ENCODE measurements at regions not wholly inside any gene's neighbourhood (a gene's known extent, or its start where the extent isn't known, plus 50 kb on each side); places are given as distances from the start of the nearest gene placed in this dataset.

DNA sequence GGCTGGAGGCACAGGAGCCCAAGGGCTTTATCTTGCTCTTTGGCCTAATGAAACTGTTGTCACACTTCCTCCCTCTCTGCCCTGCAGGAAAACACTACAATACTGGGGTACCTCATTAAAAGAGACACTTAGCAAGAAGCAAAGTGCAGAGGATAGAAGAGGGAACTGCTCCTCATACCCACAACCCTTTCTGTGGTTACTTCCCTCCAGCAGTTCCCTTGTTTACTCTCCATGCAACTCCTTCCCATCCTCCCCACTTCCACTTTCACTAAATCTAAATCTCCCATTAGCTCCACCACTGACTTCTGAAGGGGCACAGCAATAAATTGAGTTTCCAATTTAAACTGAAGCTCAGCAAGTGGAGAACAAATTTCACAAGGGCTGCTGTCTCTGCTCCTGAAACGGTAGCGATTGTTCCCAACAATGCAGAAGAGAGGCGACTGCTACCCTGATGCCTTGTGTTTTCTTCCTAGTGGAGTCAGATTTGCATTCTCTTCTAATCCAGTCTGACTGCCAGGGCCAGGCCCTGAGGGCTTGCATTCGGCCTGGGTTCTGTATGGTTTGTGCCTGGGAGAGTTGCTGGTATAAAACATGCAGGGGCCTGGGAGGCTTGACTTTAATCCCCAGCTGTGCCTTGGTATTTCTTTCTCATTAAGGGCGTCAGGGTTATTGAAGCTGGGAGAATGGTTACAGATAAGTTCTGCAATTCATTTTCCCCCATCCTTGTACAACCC is 454.7 kb downstream of the TFAP2B start:
- TF ChIP-seq, protein P1, sequence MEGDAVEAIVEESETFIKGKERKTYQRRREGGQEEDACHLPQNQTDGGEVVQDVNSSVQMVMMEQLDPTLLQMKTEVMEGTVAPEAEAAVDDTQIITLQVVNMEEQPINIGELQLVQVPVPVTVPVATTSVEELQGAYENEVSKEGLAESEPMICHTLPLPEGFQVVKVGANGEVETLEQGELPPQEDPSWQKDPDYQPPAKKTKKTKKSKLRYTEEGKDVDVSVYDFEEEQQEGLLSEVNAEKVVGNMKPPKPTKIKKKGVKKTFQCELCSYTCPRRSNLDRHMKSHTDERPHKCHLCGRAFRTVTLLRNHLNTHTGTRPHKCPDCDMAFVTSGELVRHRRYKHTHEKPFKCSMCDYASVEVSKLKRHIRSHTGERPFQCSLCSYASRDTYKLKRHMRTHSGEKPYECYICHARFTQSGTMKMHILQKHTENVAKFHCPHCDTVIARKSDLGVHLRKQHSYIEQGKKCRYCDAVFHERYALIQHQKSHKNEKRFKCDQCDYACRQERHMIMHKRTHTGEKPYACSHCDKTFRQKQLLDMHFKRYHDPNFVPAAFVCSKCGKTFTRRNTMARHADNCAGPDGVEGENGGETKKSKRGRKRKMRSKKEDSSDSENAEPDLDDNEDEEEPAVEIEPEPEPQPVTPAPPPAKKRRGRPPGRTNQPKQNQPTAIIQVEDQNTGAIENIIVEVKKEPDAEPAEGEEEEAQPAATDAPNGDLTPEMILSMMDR (IDR thresholded peaks at IDR 0.05): no peak
- TF ChIP-seq EZH2 (IDR thresholded peaks at IDR 0.05) (no peak), EZH2phosphoT487 (IDR thresholded peaks at IDR 0.05) (no peak)
